PC-3 (cell line): ENCODE measurements at regions not wholly inside any gene's neighbourhood (a gene's known extent, or its start where the extent isn't known, plus 50 kb on each side); places are given as distances from the start of the nearest gene placed in this dataset.

ENCODE experiments used
- ATAC-seq: fragments of 200-7000 bp; cut with Tn5 transposase; 2 replicates; pipeline ENCODE4 v1.9.1; 2020; ENCODE audit warnings: mild to moderate bottlenecking, moderate library complexity
- BruUV-seq: library from RNA; stranded (reverse); fragments of 400-500 nt; replicated peaks from 2 replicates; lab custom pipeline; 2021; lab: Mats Ljungman, UMichigan
- CTCF ChIA-PET: fragments of 300-600 bp; sonication (Branson Sonifier 250); formaldehyde crosslinking; loops from one replicate; lab custom pipeline; 2022; ENCODE audit warnings: antibody characterized with exemption; lab: Charles Lee
- POLR2A ChIA-PET: fragments of 300-600 bp; sonication (Branson Sonifier 250); formaldehyde crosslinking; loops from one replicate; lab custom pipeline; 2022; ENCODE audit warnings: antibody characterized with exemption; ENCODE audit not compliant: unreplicated experiment; lab: Charles Lee
- DNase-seq: peaks from one replicate; pipeline ENCODE4 v3.0.0-alpha.2; 2015
- H2AFZ ChIP-seq: fragments of 300-600 bp; sonication (generic); 2 replicates; pipeline ENCODE4 v1.6.0; 2016; ENCODE audit warnings: antibody characterized with exemption, low read length
- H3F3A ChIP-seq: fragments of 300-600 bp; sonication (generic); one replicate; pipeline ENCODE4 v1.6.0; 2017; ENCODE audit warnings: antibody characterized with exemption, low read length, control low read depth, mild to moderate bottlenecking; ENCODE audit not compliant: unreplicated experiment
- H3K27ac ChIP-seq: fragments of 300-600 bp; sonication (generic); 2 replicates; pipeline ENCODE4 v1.5.1; 2016; ENCODE audit warnings: mild to moderate bottlenecking, low read length
- H3K27me3 ChIP-seq: fragments of 300-600 bp; sonication (generic); 2 replicates; pipeline ENCODE4 v1.6.1; 2016; ENCODE audit warnings: low read length, mixed read lengths
- H3K36me3 ChIP-seq: fragments of 300-600 bp; sonication (generic); 2 replicates; pipeline ENCODE4 v1.6.1; 2016; ENCODE audit warnings: low read depth, mixed run types, low read length, mixed read lengths
- H3K4me1 ChIP-seq: fragments of 300-600 bp; sonication (generic); 2 replicates; pipeline ENCODE4 v1.5.1; 2016; ENCODE audit warnings: low read length; ENCODE audit not compliant: insufficient read depth
- H3K4me2 ChIP-seq: fragments of 300-600 bp; sonication (generic); 2 replicates; pipeline ENCODE4 v1.6.0; 2016; ENCODE audit warnings: low read length
- H3K4me3 ChIP-seq: fragments of 300-600 bp; sonication (generic); 2 replicates; pipeline ENCODE4 v1.5.1; 2016; ENCODE audit warnings: mild to moderate bottlenecking, low read length, mixed read lengths
- H3K79me2 ChIP-seq: fragments of 300-600 bp; sonication (generic); 2 replicates; pipeline ENCODE4 v1.6.1; 2017; ENCODE audit warnings: low read length, mixed read lengths
- H3K9ac ChIP-seq: fragments of 300-600 bp; sonication (generic); 2 replicates; pipeline ENCODE4 v1.6.0; 2016; ENCODE audit warnings: mild to moderate bottlenecking, low read length
- H3K9me2 ChIP-seq: fragments of 300-600 bp; sonication (generic); replicated peaks from 2 replicates; pipeline ENCODE4 v1.6.1; 2016; ENCODE audit warnings: mixed run types, low read length, mixed read lengths
- H3K9me3 ChIP-seq: fragments of 300-600 bp; sonication (generic); 2 replicates; pipeline ENCODE4 v1.6.1; 2016; ENCODE audit warnings: low read length, mixed read lengths
- H4K20me1 ChIP-seq: fragments of 300-600 bp; sonication (generic); 2 replicates; pipeline ENCODE4 v1.6.1; 2016; ENCODE audit warnings: low read length, mixed read lengths
- EZH2 ChIP-seq: fragments of 300-600 bp; sonication (generic); IDR thresholded peaks from one replicate; pipeline ENCODE4 v1.6.1; 2017; ENCODE audit warnings: antibody characterized with exemption, mild to moderate bottlenecking, low read length; ENCODE audit not compliant: unreplicated experiment
- EZH2phosphoT487 ChIP-seq: fragments of 300-600 bp; sonication (generic); IDR thresholded peaks from 2 replicates; pipeline ENCODE4 v1.6.1; 2018; ENCODE audit warnings: mild to moderate bottlenecking, antibody characterized with exemption, low read length, borderline replicate concordance
- intact Hi-C: fragments of 100-400 bp; cut with micrococcal nuclease; formaldehyde crosslinking; loops from 2 replicates; pipeline ENCODE4 v1.9.0; 2023
- TF ChIP-seq, protein P1 (sequence below): fragments of 300-600 bp; sonication (generic); conservative IDR thresholded peaks from 2 replicates; pipeline ENCODE4 v1.5.1; 2017; ENCODE audit warnings: antibody characterized with exemption, low read depth, mild to moderate bottlenecking, low read length

DNA sequence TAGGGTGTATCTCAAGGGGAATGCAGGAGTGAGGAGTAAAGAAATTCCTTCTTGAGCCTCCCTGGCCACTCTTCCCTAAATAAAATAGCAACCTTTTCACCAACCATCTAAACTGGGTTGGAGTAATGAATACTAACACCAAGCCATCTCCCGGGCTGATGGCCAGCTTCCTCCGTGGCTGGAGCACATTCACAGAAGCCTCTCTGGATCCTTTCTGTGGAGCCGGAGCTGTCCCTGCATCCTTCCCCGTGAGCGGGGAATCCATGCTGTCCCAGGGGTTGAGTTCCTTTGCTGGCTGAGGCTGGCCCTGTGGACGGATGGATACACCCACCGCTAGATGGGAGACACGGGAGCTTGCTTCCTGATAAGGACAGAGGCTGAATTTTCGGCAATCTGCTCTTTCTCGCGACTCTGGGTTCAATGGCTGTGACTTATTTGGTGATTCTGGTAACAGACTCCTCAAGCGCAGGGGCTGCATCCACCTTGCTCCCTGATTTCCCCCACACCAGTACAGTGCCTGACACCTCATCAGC, 370.3 kb downstream of the ZNF536 start:
- ChIA-PET CTCF (no interaction called here), POLR2A (no interaction called here)
- no peaks in the 10 kb centered on the region for H3K9me3 ChIP-seq
- H3K27ac ChIP-seq: no peak overlapping the region
- ATAC-seq: no peak
- intact Hi-C loops: no loop called here
- H3F3A ChIP-seq: no peaks in the 10 kb centered on the region
- TF ChIP-seq, protein P1, sequence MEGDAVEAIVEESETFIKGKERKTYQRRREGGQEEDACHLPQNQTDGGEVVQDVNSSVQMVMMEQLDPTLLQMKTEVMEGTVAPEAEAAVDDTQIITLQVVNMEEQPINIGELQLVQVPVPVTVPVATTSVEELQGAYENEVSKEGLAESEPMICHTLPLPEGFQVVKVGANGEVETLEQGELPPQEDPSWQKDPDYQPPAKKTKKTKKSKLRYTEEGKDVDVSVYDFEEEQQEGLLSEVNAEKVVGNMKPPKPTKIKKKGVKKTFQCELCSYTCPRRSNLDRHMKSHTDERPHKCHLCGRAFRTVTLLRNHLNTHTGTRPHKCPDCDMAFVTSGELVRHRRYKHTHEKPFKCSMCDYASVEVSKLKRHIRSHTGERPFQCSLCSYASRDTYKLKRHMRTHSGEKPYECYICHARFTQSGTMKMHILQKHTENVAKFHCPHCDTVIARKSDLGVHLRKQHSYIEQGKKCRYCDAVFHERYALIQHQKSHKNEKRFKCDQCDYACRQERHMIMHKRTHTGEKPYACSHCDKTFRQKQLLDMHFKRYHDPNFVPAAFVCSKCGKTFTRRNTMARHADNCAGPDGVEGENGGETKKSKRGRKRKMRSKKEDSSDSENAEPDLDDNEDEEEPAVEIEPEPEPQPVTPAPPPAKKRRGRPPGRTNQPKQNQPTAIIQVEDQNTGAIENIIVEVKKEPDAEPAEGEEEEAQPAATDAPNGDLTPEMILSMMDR: no peak
- no peak for TF ChIP-seq EZH2
- no peak for TF ChIP-seq EZH2phosphoT487
- no peaks in the 10 kb centered on the region for H3K4me1 ChIP-seq
- no peak overlapping the region for H3K4me2 ChIP-seq
- no peaks in the 10 kb centered on the region for H3K36me3 ChIP-seq
- H3K4me3 ChIP-seq: no peak overlapping the region
- H3K27me3 ChIP-seq: 0 out of 2 replicates have a peak, but pooled peaks cover 5% of the 10 kb centered on the region
- no peak overlapping the region for H2AFZ ChIP-seq
- no TSS peak for BruUV-seq
- no peaks in the 10 kb centered on the region for H3K9me2 ChIP-seq
- no peaks in the 10 kb centered on the region for H3K79me2 ChIP-seq
- no peak overlapping the region for H3K9ac ChIP-seq
- H4K20me1 ChIP-seq: no peaks in the 10 kb centered on the region
- no peak for DNase-seq

- DNase-seq (no peak), ATAC-seq (no peak)
- no peaks in the 10 kb centered on the region for H3K36me3 ChIP-seq
- no peak overlapping the region for H3K4me2 ChIP-seq
- no peaks in the 10 kb centered on the region for H4K20me1 ChIP-seq
- TF ChIP-seq EZH2phosphoT487 (no peak), EZH2 (no peak)
- TF ChIP-seq, protein P1: no peak
- no peak overlapping the region for H3K9ac ChIP-seq
- POLR2A ChIA-PET: no interaction called here
- CTCF ChIA-PET: no interaction called here
- H2AFZ ChIP-seq: no peak overlapping the region
- no peaks in the 10 kb centered on the region for H3K79me2 ChIP-seq
- H3K9me2 ChIP-seq: no peaks in the 10 kb centered on the region
- intact Hi-C loops: no loop called here
- H3K27ac ChIP-seq: no peak overlapping the region
- H3K27me3 ChIP-seq: 0 out of 2 replicates have a peak, but pooled peaks cover 5% of the 10 kb centered on the region
- H3K9me3 ChIP-seq: no peaks in the 10 kb centered on the region
- H3K4me3 ChIP-seq: no peak overlapping the region
- no TSS peak for BruUV-seq
- no peaks in the 10 kb centered on the region for H3K4me1 ChIP-seq
- H3F3A ChIP-seq: no peaks in the 10 kb centered on the region
Measured at GRCh38 chr19:30741566-30741965, 369.4 kb downstream of the ZNF536 start.

DNA sequence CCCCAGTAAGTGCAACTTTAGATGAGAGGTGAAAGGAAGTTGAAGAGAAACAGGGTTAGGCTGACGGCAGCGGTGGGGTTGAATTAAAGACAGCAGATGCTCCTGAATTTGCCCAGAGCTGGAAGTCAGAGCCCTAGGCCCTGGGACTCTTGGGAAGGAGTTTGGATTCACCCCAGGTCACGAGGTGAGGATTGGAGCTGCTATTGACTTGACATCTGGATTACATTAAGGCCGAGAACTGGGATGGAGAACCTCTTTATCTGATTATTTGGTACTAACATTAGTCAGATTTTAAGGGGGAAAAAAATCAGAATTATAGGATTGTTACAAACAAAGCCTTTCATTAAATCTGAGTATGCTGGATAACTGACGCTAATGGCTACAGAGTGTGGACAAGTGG, 367.2 kb downstream of the ZNF536 start:
- Histone ChIP-seq H3K4me3 (no peak overlapping the region), H3K36me3 (no peaks in the 10 kb centered on the region), H3K9me3 (no peaks in the 10 kb centered on the region), H3K79me2 (no peaks in the 10 kb centered on the region), H3K4me1 (no peaks in the 10 kb centered on the region), H3K9me2 (no peaks in the 10 kb centered on the region), H3K27me3 (0 out of 2 replicates have a peak, but pooled peaks cover 5% of the 10 kb centered on the region), H4K20me1 (no peaks in the 10 kb centered on the region), H3K27ac (no peak overlapping the region), H3K4me2 (no peak overlapping the region), H3K9ac (no peak overlapping the region), H2AFZ (no peak overlapping the region), H3F3A (no peaks in the 10 kb centered on the region)
- ATAC-seq (no peak), DNase-seq (no peak)
- no peak for TF ChIP-seq EZH2phosphoT487
- TF ChIP-seq, protein P1: no peak
- no peak for TF ChIP-seq EZH2
- intact Hi-C loops: no loop called here
- ChIA-PET POLR2A (no interaction called here), CTCF (no interaction called here)
- BruUV-seq: no TSS peak
